ENCODE measurements at regions not wholly inside any gene's neighbourhood (a gene's known extent, or its start where the extent isn't known, plus 50 kb on each side); places are given as distances from the start of the nearest gene placed in this dataset.

DNA sequence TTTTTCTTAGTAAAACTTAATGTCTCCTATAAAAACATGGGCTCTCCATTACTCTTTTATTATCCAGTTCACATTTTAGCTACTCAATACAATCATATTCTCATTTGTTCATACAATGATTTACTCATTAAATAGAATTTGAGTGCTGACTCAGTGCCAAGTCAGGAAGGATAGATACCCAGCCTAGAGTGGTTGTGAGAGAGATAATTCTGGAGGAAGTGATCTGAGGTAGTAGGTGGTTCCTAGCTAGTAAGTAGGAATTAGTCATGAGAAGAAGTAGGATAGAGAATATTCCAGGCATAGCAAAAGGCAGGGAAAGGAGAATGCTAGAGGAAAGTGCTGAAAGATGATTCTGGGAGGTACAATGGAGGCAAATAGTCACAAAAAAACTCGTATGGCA lies 133.5 kb upstream of the MBL2 start:
- DNase-seq (ENCODE audit: low read depth) = no peak
- no peak overlapping the region for H3K4me3 ChIP-seq (ENCODE audit: low read depth, low read length)
- TF ChIP-seq, protein P1, sequence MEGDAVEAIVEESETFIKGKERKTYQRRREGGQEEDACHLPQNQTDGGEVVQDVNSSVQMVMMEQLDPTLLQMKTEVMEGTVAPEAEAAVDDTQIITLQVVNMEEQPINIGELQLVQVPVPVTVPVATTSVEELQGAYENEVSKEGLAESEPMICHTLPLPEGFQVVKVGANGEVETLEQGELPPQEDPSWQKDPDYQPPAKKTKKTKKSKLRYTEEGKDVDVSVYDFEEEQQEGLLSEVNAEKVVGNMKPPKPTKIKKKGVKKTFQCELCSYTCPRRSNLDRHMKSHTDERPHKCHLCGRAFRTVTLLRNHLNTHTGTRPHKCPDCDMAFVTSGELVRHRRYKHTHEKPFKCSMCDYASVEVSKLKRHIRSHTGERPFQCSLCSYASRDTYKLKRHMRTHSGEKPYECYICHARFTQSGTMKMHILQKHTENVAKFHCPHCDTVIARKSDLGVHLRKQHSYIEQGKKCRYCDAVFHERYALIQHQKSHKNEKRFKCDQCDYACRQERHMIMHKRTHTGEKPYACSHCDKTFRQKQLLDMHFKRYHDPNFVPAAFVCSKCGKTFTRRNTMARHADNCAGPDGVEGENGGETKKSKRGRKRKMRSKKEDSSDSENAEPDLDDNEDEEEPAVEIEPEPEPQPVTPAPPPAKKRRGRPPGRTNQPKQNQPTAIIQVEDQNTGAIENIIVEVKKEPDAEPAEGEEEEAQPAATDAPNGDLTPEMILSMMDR (IDR thresholded peaks at IDR 0.05; ENCODE audit: low read depth, low read length, missing control alignments) = no peak
- in situ Hi-C loops (cut with HindIII; ENCODE audit: low sequenced_read_pairs) = no loop called here

DNA sequence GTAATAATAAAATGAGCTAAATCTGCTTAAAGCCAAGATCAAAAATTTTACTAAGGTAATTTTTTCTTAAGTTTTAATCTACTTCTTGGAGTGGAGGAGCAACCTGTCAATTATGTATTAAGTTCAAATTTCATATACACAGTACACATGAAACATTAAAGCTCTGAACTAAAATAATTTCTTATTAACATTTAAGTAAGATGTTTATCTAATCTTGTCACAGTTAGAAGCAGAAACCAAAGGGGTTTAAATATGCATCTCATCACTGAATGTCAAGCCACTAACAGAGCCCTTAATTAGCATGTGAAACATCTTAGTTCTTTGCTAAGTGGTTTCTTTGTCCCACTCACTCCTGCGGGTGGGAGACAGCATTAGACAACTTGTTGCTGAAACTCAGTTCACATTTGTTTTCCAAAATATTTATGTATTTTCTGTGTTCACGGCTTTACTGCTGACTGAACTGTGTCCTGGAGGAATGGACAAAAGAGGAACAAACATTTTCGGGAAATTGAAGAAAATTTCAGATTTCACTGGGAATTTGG lies 130.9 kb upstream of the MBL2 start:
- TF ChIP-seq, protein P1 (IDR thresholded peaks at IDR 0.05; ENCODE audit: low read depth, low read length, missing control alignments) = no peak
- DNase-seq (ENCODE audit: low read depth) = no peak
- in situ Hi-C loops (cut with HindIII; ENCODE audit: low sequenced_read_pairs) = no loop called here

DNA sequence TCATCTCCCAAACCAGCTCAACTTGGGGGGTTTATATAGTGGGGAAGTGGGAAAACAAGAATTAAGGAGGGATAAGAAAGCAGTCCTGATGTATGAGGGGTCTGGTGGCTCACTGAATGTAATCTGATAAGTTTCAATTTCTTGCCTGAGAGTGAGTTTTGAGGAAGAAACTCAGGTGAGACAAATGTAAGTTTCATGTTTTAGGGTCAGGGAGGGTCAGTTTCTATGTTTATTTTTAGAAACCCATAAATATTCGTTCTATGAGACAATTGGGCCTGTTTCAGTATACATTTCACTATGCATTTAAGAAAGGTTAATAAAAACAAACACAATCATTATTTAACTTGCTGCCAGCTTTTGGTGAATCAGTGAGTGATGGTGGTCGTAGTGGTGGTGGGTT lies 128.0 kb upstream of the MBL2 start:
- H3K4me3 ChIP-seq (ENCODE audit: low read depth, low read length) = no peak overlapping the region
- TF ChIP-seq, protein P1 (IDR thresholded peaks at IDR 0.05; ENCODE audit: low read depth, low read length, missing control alignments) = no peak
- in situ Hi-C loops (cut with HindIII; ENCODE audit: low sequenced_read_pairs) = no loop called here
- DNase-seq (ENCODE audit: low read depth) = no peak

More for the DNA sequence above, 130.9 kb upstream of the MBL2 start:
- no peak overlapping the region for H3K4me3 ChIP-seq (ENCODE audit: low read depth, low read length)

DNA sequence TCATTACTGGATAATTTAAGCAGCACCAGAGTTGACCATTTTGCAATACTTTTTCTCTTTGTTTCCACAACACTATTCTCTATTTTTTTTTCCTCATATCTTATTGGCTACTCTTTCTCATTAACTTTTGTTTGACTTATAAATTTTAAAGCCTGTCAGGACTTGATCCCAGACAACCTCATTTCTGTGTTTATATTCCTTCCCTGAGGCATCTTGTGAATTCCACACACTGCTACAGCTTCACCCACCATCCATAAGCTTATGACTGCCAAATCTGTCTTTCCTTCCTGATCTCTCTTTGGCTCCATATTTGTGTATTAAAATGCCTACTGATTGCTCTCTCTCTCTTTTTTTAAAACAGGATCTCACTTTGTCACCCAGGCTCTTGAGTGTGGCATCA lies 124.6 kb upstream of the MBL2 start:
- H3K4me3 ChIP-seq (ENCODE audit: low read depth, low read length) = no peak overlapping the region
- DNase-seq (ENCODE audit: low read depth) = no peak
- TF ChIP-seq, protein P1 (IDR thresholded peaks at IDR 0.05; ENCODE audit: low read depth, low read length, missing control alignments) = no peak
- in situ Hi-C loops (cut with HindIII; ENCODE audit: low sequenced_read_pairs) = no loop called here

DNA sequence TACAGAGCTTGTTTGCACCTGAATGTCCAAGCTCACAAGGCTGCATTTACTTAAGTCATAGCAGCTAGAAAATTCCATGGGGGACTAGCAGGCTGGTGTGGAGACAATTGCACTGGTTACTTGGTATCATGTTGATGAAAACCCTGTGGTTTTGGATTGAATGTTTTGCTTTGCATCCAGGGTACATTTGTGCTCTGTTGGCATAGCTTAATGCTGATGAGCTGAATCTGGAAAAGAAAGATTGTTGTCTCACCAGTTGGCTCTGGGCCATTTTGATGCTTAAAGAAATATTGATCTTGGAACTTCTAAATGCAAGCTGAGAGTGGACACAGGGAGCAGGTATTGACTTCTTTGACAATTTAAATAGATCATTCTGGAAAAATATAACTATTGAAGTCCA lies 122.5 kb upstream of the MBL2 start:
- in situ Hi-C loops (cut with HindIII; ENCODE audit: low sequenced_read_pairs) = no loop called here
- no peak for DNase-seq (ENCODE audit: low read depth)
- TF ChIP-seq, protein P1 (IDR thresholded peaks at IDR 0.05; ENCODE audit: low read depth, low read length, missing control alignments) = no peak
- H3K4me3 ChIP-seq (ENCODE audit: low read depth, low read length) = no peak overlapping the region

DNA sequence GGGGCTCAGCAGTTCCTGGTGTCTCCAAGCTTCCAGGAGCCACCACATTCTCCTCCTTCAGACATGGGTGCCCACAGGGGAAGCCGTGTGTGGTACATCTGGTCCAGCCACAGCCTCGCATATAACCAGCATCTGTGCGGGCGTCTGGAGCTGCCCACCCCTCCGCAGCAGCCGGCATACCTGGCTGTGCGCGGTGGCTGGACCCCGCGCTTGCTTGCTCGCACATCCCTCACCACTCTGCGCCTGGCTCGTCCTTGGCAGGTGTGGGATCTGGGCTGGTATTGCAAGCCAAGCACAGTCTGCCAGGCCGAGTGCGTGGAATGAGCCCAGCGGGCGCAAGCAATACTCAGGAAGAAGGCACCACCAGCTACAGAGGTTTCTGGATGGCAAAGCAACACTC lies 117.7 kb upstream of the MBL2 start:
- no peak for DNase-seq (ENCODE audit: low read depth)
- TF ChIP-seq, protein P1 (IDR thresholded peaks at IDR 0.05; ENCODE audit: low read depth, low read length, missing control alignments) = no peak
- in situ Hi-C loops (cut with HindIII; ENCODE audit: low sequenced_read_pairs) = no loop called here

DNA sequence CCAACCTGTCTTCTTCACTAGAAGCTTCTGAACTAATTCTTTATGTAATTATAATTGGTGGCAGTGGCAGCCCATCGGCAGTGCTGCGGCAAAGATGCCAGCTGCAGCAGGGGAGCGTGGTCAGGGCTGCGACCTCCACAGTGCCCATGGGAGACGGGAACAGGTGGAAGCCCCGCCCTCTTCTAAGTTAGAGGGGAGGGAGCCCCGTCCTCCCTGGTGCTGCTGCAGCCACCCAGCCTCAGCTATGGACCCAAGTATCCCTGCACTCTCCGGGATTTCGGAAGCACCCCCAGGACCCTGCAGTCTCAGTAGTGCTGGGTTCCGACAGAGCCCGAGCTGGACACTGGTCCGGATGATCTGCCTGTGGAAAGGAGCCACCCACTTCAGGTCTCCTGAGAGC lies 117.0 kb upstream of the MBL2 start:
- no peak overlapping the region for H3K4me3 ChIP-seq (ENCODE audit: low read depth, low read length)
- in situ Hi-C loops (cut with HindIII; ENCODE audit: low sequenced_read_pairs) = no loop called here
- no peak for DNase-seq (ENCODE audit: low read depth)
- TF ChIP-seq, protein P1 (IDR thresholded peaks at IDR 0.05; ENCODE audit: low read depth, low read length, missing control alignments) = no peak

More for the DNA sequence above, 117.7 kb upstream of the MBL2 start:
- no peak overlapping the region for H3K4me3 ChIP-seq (ENCODE audit: low read depth, low read length)

Data from astrocyte of the cerebellum (primary cell).